Fibroblast of lung (primary cell): ENCODE measurements at regions not wholly inside any gene's neighbourhood (a gene's known extent, or its start where the extent isn't known, plus 50 kb on each side); places are given as distances from the start of the nearest gene placed in this dataset.

Experiments
- DNase-seq, 2 donors: peaks; one replicate each; pipeline versions ENCODE4 v3.0.0 to v3.0.0-alpha.2; 2010; ENCODE audit warnings: low read depth in 2 of 2
- H2AFZ ChIP-seq: 2 replicates; pipeline ENCODE4 v1.5.1; 2012; ENCODE audit warnings: low read length, control low read depth, inconsistent platforms
- H3K27ac ChIP-seq: 2 replicates; pipeline ENCODE4 v1.5.1; 2011; ENCODE audit warnings: low read length, control low read depth; ENCODE audit not compliant: insufficient read depth
- H3K27me3 ChIP-seq: 2 replicates; pipeline ENCODE4 v1.5.1; 2011; ENCODE audit warnings: mild to moderate bottlenecking, low read length; ENCODE audit not compliant: control insufficient read depth, insufficient read depth
- H3K36me3 ChIP-seq: 2 replicates; pipeline ENCODE4 v1.5.1; 2011; ENCODE audit warnings: low read length; ENCODE audit not compliant: control insufficient read depth, insufficient read depth
- H3K4me1 ChIP-seq: 2 replicates; pipeline ENCODE4 v1.5.1; 2011; ENCODE audit warnings: low read length; ENCODE audit not compliant: control insufficient read depth, insufficient read depth; ENCODE audit errors: extremely low read depth
- H3K4me2 ChIP-seq: 2 replicates; pipeline ENCODE4 v1.5.1; 2011; ENCODE audit warnings: low read length, control low read depth; ENCODE audit not compliant: insufficient read depth; ENCODE audit errors: extremely low read depth
- H3K4me3 ChIP-seq, 4 experiments: fragments of 200-600 bp in 1 of 4; sonication (generic) in 1 of 4; replicated peaks in 1 of 4; 2 replicates each; pipeline ENCODE4 v1.5.1; 2011 to 2016; ENCODE audit warnings: low read length in 4 of 4, low read depth in 3 of 4, mild to moderate bottlenecking in 3 of 4, control low read depth in 2 of 4, inconsistent platforms in 1 of 4, mixed read lengths in 1 of 4; ENCODE audit not compliant: insufficient read depth in 1 of 4; ENCODE audit errors: control extremely low read depth in 1 of 4
- H3K79me2 ChIP-seq: 2 replicates; pipeline ENCODE4 v1.5.1; 2012; ENCODE audit warnings: mild to moderate bottlenecking, low read length, inconsistent platforms; ENCODE audit not compliant: control insufficient read depth, insufficient read depth
- H3K9ac ChIP-seq: 2 replicates; pipeline ENCODE4 v1.5.1; 2011; ENCODE audit warnings: mild to moderate bottlenecking, low read length, control low read depth; ENCODE audit not compliant: insufficient read depth
- H3K9me3 ChIP-seq: 2 replicates; pipeline ENCODE4 v1.5.1; 2012; ENCODE audit warnings: low read depth, low read length; ENCODE audit not compliant: control insufficient read depth, insufficient read depth
- H4K20me1 ChIP-seq: 2 replicates; pipeline ENCODE4 v1.5.1; 2011; ENCODE audit warnings: low read length; ENCODE audit not compliant: control insufficient read depth, insufficient read depth; ENCODE audit errors: extremely low read depth
- CTCF ChIP-seq, 2 donors: IDR thresholded peaks in 1 of 2; conservative IDR thresholded peaks in 1 of 2; 1 replicate in 1 of 2; 2 replicates in 1 of 2; pipeline ENCODE4 v1.5.1; 2011 to 2012; ENCODE audit warnings: low read length in 2 of 2, control low read depth in 1 of 2, inconsistent platforms in 1 of 2, low read depth in 1 of 2, mild to moderate bottlenecking in 1 of 2
- EZH2 ChIP-seq: IDR thresholded peaks from 2 replicates; pipeline ENCODE4 v1.5.1; 2012; ENCODE audit warnings: low read length, control low read depth, mild to moderate bottlenecking; ENCODE audit errors: missing control alignments

- H3K4me1 ChIP-seq: no peaks in the 10 kb centered on the region
Measured at GRCh38 chr5:77908787-77909186, 132.6 kb upstream of the TBCA start.

GRCh38 chr5:77907786-77908185, 131.6 kb upstream of the TBCA start:
- H3K9ac ChIP-seq: no peak overlapping the region
- H3K4me3 ChIP-seq: no peak overlapping the region
- no peak for DNase-seq
- H2AFZ ChIP-seq: no peak overlapping the region
- H3K9me3 ChIP-seq: no peaks in the 10 kb centered on the region
- no peaks in the 10 kb centered on the region for H3K36me3 ChIP-seq
- H3K79me2 ChIP-seq: no peaks in the 10 kb centered on the region
- no peak for TF ChIP-seq CTCF (conservative IDR thresholded peaks at IDR 0.05 in 1 of 2, IDR thresholded peaks at IDR 0.05 in 1 of 2; ENCODE audit: low read depth in 1 of 2, low read length in 2 of 2)
- no peak for TF ChIP-seq EZH2
- no peaks in the 10 kb centered on the region for H3K4me1 ChIP-seq
- no peak overlapping the region for H3K4me2 ChIP-seq
- no peak overlapping the region for H3K27ac ChIP-seq
- peaks cover 4% of the 10 kb centered on the region for H3K27me3 ChIP-seq
- H4K20me1 ChIP-seq: no peaks in the 10 kb centered on the region

More at GRCh38 chr5:77908787-77909186, 132.6 kb upstream of the TBCA start:
- Histone ChIP-seq H3K9ac (no peak overlapping the region), H2AFZ (no peak overlapping the region), H3K27ac (no peak overlapping the region), H3K36me3 (no peaks in the 10 kb centered on the region), H3K27me3 (peaks cover 11% of the 10 kb centered on the region), H4K20me1 (no peaks in the 10 kb centered on the region), H3K9me3 (no peaks in the 10 kb centered on the region), H3K79me2 (no peaks in the 10 kb centered on the region), H3K4me2 (no peak overlapping the region), H3K4me3 (no peak overlapping the region)
- no peak for DNase-seq
- TF ChIP-seq EZH2 (no peak), CTCF (conservative IDR thresholded peaks at IDR 0.05 in 1 of 2, IDR thresholded peaks at IDR 0.05 in 1 of 2; ENCODE audit: low read depth in 1 of 2, low read length in 2 of 2) (no peak)

GRCh38 chr5:77906806-77907205, 130.7 kb upstream of the TBCA start:
- Histone ChIP-seq H3K9me3 (no peaks in the 10 kb centered on the region), H3K27ac (no peak overlapping the region), H3K4me3 (no peak overlapping the region), H2AFZ (no peak overlapping the region), H3K79me2 (no peaks in the 10 kb centered on the region), H3K4me1 (no peaks in the 10 kb centered on the region), H3K36me3 (no peaks in the 10 kb centered on the region), H4K20me1 (no peaks in the 10 kb centered on the region), H3K27me3 (peaks cover 3% of the 10 kb centered on the region), H3K4me2 (no peak overlapping the region), H3K9ac (no peak overlapping the region)
- TF ChIP-seq CTCF (conservative IDR thresholded peaks at IDR 0.05 in 1 of 2, IDR thresholded peaks at IDR 0.05 in 1 of 2; ENCODE audit: low read depth in 1 of 2, low read length in 2 of 2) (no peak), EZH2 (no peak)
- DNase-seq: peak; percentile 16 to 34
